ENCODE measurements at regions not wholly inside any gene's neighbourhood (a gene's known extent, or its start where the extent isn't known, plus 50 kb on each side); places are given as distances from the start of the nearest gene placed in this dataset.

GRCh38 chr4:18954538-18954937 lies 933.0 kb upstream of the LCORL start:
- Histone ChIP-seq H3K9me3 (ENCODE audit: insufficient read depth, low read depth) (no peaks in the 10 kb centered on the region), H3K27ac (no peak overlapping the region), H3K9me2 (ENCODE audit: insufficient read depth) (no peaks in the 10 kb centered on the region), H3K4me2 (no peak overlapping the region), H3K4me1 (replicated peaks; ENCODE audit: insufficient read depth) (no peaks in the 10 kb centered on the region), H3F3A (ENCODE audit: insufficient read depth, low read depth) (no peaks in the 10 kb centered on the region), H3K79me2 (ENCODE audit: low read depth) (no peaks in the 10 kb centered on the region), H3K4me3 (no peak overlapping the region), H3K36me3 (ENCODE audit: low read depth) (no peaks in the 10 kb centered on the region), H2AFZ (no peak overlapping the region), H4K20me1 (ENCODE audit: insufficient read depth) (no peaks in the 10 kb centered on the region), H3K27me3 (ENCODE audit: insufficient read depth, low read depth) (no peaks in the 10 kb centered on the region)
- ChIA-PET CTCF (no interaction called here), POLR2A (ENCODE audit: unreplicated experiment) (no interaction called here)
- no TSS peak for BruUV-seq (replicated peaks)
- TF ChIP-seq, protein P1, sequence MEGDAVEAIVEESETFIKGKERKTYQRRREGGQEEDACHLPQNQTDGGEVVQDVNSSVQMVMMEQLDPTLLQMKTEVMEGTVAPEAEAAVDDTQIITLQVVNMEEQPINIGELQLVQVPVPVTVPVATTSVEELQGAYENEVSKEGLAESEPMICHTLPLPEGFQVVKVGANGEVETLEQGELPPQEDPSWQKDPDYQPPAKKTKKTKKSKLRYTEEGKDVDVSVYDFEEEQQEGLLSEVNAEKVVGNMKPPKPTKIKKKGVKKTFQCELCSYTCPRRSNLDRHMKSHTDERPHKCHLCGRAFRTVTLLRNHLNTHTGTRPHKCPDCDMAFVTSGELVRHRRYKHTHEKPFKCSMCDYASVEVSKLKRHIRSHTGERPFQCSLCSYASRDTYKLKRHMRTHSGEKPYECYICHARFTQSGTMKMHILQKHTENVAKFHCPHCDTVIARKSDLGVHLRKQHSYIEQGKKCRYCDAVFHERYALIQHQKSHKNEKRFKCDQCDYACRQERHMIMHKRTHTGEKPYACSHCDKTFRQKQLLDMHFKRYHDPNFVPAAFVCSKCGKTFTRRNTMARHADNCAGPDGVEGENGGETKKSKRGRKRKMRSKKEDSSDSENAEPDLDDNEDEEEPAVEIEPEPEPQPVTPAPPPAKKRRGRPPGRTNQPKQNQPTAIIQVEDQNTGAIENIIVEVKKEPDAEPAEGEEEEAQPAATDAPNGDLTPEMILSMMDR (conservative IDR thresholded peaks at IDR 0.05), result no peak
- no peak for TF ChIP-seq EZH2 (IDR thresholded peaks at IDR 0.05; ENCODE audit: low read depth)
- no peak for DNase-seq
- intact Hi-C loops (cut with micrococcal nuclease; ENCODE audit: unreplicated experiment), result no loop called here

DNA sequence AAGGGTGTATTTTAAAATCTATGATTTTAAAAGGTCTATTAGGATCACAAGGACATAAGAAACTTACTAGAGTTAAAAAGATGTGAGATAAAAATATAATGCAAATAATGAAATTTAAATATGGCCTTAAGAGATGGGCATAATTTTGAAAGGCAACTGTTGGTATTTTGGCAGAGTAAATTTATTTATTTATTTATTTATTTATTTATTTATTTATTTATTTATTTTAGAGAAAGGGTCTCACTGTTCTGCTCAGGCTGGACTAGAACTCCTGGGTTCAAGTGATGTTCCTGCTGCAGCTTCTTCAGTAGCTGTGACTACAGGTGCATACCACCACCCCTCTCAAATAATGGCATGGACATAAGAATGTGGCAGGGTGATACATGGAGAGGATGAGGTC lies 932.1 kb upstream of the LCORL start:
- no peaks in the 10 kb centered on the region for H3F3A ChIP-seq (ENCODE audit: insufficient read depth, low read depth)
- ChIA-PET CTCF (no interaction called here), POLR2A (ENCODE audit: unreplicated experiment) (no interaction called here)
- intact Hi-C loops (cut with micrococcal nuclease; ENCODE audit: unreplicated experiment), result no loop called here
- H3K4me2 ChIP-seq, result no peak overlapping the region
- H3K9me3 ChIP-seq (ENCODE audit: insufficient read depth, low read depth), result no peaks in the 10 kb centered on the region
- no peaks in the 10 kb centered on the region for H3K4me1 ChIP-seq (replicated peaks; ENCODE audit: insufficient read depth)
- H3K36me3 ChIP-seq (ENCODE audit: low read depth), result no peaks in the 10 kb centered on the region
- H2AFZ ChIP-seq, result no peak overlapping the region
- no peaks in the 10 kb centered on the region for H3K79me2 ChIP-seq (ENCODE audit: low read depth)
- no peak overlapping the region for H3K27ac ChIP-seq
- H3K4me3 ChIP-seq, result no peak overlapping the region
- H3K9me2 ChIP-seq (ENCODE audit: insufficient read depth), result no peaks in the 10 kb centered on the region
- no peaks in the 10 kb centered on the region for H3K27me3 ChIP-seq (ENCODE audit: insufficient read depth, low read depth)
- H4K20me1 ChIP-seq (ENCODE audit: insufficient read depth), result no peaks in the 10 kb centered on the region
- no TSS peak for BruUV-seq (replicated peaks)
- no peak for DNase-seq
- TF ChIP-seq EZH2 (IDR thresholded peaks at IDR 0.05; ENCODE audit: low read depth), result no peak
- TF ChIP-seq, protein P1 (conservative IDR thresholded peaks at IDR 0.05), result no peak

DNA sequence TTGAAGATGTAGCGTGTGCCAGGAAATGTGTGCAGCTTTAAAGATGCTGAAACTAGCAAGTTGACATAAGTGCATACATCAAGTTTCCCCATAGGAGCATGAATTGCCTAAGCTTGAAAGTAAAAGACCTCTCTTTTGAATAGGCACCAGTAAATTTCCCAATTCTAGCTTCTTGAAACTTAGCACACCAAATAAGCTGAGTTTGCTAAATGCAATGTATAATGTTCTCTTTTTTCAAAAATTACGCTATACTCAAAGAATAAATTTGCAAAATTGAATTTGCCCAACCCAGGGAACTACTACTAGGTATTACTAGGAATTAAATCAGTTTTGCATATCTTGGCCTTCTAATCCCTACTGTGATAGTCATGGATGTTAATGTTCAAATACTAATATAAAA lies 923.9 kb upstream of the LCORL start:
- Histone ChIP-seq H3K4me2 (no peak overlapping the region), H3K4me3 (no peak overlapping the region), H4K20me1 (ENCODE audit: insufficient read depth) (no peaks in the 10 kb centered on the region), H3K4me1 (replicated peaks; ENCODE audit: insufficient read depth) (no peaks in the 10 kb centered on the region), H2AFZ (no peak overlapping the region), H3F3A (ENCODE audit: insufficient read depth, low read depth) (no peaks in the 10 kb centered on the region), H3K27me3 (ENCODE audit: insufficient read depth, low read depth) (no peaks in the 10 kb centered on the region), H3K9me2 (ENCODE audit: insufficient read depth) (no peaks in the 10 kb centered on the region), H3K79me2 (ENCODE audit: low read depth) (no peaks in the 10 kb centered on the region), H3K27ac (no peak overlapping the region), H3K9me3 (ENCODE audit: insufficient read depth, low read depth) (no peaks in the 10 kb centered on the region), H3K36me3 (ENCODE audit: low read depth) (no peaks in the 10 kb centered on the region)
- DNase-seq, result no peak
- intact Hi-C loops (cut with micrococcal nuclease; ENCODE audit: unreplicated experiment), result no loop called here
- TF ChIP-seq, protein P1 (conservative IDR thresholded peaks at IDR 0.05), result no peak
- TF ChIP-seq EZH2 (IDR thresholded peaks at IDR 0.05; ENCODE audit: low read depth), result no peak
- ChIA-PET POLR2A (ENCODE audit: unreplicated experiment) (no interaction called here), CTCF (no interaction called here)
- no TSS peak for BruUV-seq (replicated peaks)

Measured in PC-9 (cell line).